ENCODE measurements at regions not wholly inside any gene's neighbourhood (a gene's known extent, or its start where the extent isn't known, plus 50 kb on each side); places are given as distances from the start of the nearest gene placed in this dataset.

DNA sequence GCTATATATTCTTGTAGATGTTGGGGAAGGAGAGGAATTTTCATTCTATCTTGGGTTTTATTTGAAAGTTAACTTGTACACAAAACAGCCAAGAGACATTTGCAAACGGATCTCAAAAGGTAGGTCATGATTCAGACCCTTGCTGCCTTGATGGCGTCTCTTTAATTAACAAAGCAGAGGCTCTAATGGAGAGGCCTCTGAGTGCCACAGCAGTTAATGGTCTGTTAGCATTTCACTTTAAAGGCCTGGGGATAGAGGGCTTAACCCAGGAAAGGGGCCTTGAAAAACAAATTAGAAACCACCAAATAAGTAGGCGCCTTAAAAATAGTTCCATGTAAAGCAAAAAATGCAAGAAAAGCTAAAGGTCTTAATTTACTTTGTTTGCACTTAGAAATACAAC lies 836.9 kb upstream of the CELF4 start:
- POLR2A ChIA-PET (ENCODE audit: low non-redundant PET) = no interaction called here
- CTCF ChIA-PET = no interaction called here
- H3K27ac ChIP-seq = no peak overlapping the region
- no peak for DNase-seq (ENCODE audit: low spot score)
- TF ChIP-seq, protein P1, sequence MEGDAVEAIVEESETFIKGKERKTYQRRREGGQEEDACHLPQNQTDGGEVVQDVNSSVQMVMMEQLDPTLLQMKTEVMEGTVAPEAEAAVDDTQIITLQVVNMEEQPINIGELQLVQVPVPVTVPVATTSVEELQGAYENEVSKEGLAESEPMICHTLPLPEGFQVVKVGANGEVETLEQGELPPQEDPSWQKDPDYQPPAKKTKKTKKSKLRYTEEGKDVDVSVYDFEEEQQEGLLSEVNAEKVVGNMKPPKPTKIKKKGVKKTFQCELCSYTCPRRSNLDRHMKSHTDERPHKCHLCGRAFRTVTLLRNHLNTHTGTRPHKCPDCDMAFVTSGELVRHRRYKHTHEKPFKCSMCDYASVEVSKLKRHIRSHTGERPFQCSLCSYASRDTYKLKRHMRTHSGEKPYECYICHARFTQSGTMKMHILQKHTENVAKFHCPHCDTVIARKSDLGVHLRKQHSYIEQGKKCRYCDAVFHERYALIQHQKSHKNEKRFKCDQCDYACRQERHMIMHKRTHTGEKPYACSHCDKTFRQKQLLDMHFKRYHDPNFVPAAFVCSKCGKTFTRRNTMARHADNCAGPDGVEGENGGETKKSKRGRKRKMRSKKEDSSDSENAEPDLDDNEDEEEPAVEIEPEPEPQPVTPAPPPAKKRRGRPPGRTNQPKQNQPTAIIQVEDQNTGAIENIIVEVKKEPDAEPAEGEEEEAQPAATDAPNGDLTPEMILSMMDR (conservative IDR thresholded peaks at IDR 0.05; ENCODE audit: low read depth) = no peak

- ChIA-PET CTCF (no interaction called here), POLR2A (ENCODE audit: low non-redundant PET) (no interaction called here)
- H3K27ac ChIP-seq = no peak overlapping the region
- TF ChIP-seq, protein P1 (conservative IDR thresholded peaks at IDR 0.05; ENCODE audit: low read depth) = no peak
- no peak for DNase-seq (ENCODE audit: low spot score)
Observed at GRCh38 chr18:38397094-38397493, 831.5 kb upstream of the CELF4 start.

GRCh38 chr18:38386146-38386545 lies 820.5 kb upstream of the CELF4 start:
- DNase-seq (ENCODE audit: low spot score) = no peak
- no peak overlapping the region for H3K27ac ChIP-seq
- CTCF ChIA-PET = no interaction called here
- POLR2A ChIA-PET (ENCODE audit: low non-redundant PET) = no interaction called here
- TF ChIP-seq, protein P1 (conservative IDR thresholded peaks at IDR 0.05; ENCODE audit: low read depth) = no peak

- POLR2A ChIA-PET (ENCODE audit: low non-redundant PET) = no interaction called here
- DNase-seq (ENCODE audit: low spot score) = no peak
- no peak overlapping the region for H3K27ac ChIP-seq
- CTCF ChIA-PET = no interaction called here
- TF ChIP-seq, protein P1 (conservative IDR thresholded peaks at IDR 0.05; ENCODE audit: low read depth) = no peak
Observed at GRCh38 chr18:38369772-38370690, 804.4 kb upstream of the CELF4 start.

- ChIA-PET POLR2A (ENCODE audit: low non-redundant PET) (no interaction called here), CTCF (no interaction called here)
- DNase-seq (ENCODE audit: low spot score) = no peak
- H3K27ac ChIP-seq = no peak overlapping the region
- TF ChIP-seq, protein P1 (conservative IDR thresholded peaks at IDR 0.05; ENCODE audit: low read depth) = no peak
Observed at GRCh38 chr18:38368886-38369285, 803.3 kb upstream of the CELF4 start.

DNA sequence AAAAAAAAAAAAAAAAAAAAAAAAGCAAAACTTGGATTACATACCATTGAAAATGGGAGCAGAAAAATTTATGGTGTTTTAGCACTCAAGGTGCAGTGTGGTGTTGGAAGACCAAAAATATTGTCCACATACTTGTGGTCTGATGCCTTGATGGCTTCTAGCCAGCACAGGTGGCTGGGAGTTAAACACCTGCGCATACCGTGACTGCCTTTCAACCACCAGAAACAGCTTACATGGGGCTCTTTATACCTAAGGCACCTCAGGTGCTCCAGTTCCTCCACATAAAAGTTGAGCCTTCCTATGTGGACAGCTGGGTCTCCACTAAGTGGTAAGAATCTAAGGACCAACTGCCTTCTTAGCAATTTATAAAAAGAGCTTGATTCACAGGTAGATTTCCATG lies 802.6 kb upstream of the CELF4 start:
- TF ChIP-seq, protein P1 (conservative IDR thresholded peaks at IDR 0.05; ENCODE audit: low read depth) = no peak
- ChIA-PET POLR2A (ENCODE audit: low non-redundant PET) (no interaction called here), CTCF (no interaction called here)
- DNase-seq (ENCODE audit: low spot score) = no peak
- no peak overlapping the region for H3K27ac ChIP-seq

Measured in RWPE1 (cell line).